T-cell (primary cell): ENCODE measurements at regions not wholly inside any gene's neighbourhood (a gene's known extent, or its start where the extent isn't known, plus 50 kb on each side); places are given as distances from the start of the nearest gene placed in this dataset.

Experiments used
- ATAC-seq, 4 experiments: fragments of 200-7000 bp in 3 of 4; fragments of 150-1000 bp in 1 of 4; cut with Tn5 transposase; replicated peaks in 1 of 4; 1 replicate in 3 of 4; 2 replicates in 1 of 4; pipeline ENCODE4 v1.10.0; 2021; ENCODE audit warnings: moderate library complexity in 3 of 4, mild to moderate bottlenecking in 2 of 4, moderate number of reproducible peaks in 1 of 4
- CTCF ChIA-PET, 2 donors: fragments of 300-600 bp; sonication (Branson Sonifier 250); formaldehyde crosslinking; loops; one replicate each; lab custom pipeline; 2022; ENCODE audit warnings: antibody characterized with exemption in 2 of 2; lab: Charles Lee
- POLR2A ChIA-PET, 2 donors: fragments of 300-600 bp; sonication (Branson Sonifier 250); formaldehyde crosslinking; loops; one replicate each; lab custom pipeline; 2022; ENCODE audit warnings: antibody characterized with exemption in 2 of 2; lab: Charles Lee
- DNase-seq, 35 experiments: peaks; one replicate each; pipeline versions ENCODE4 v3.0.0 to v3.0.0-alpha.2; 2013 to 2023
- H3K27ac ChIP-seq: one replicate; pipeline ENCODE4 v1.5.1; 2013; ENCODE audit warnings: low read length
- H3K27me3 ChIP-seq, 2 experiments: replicated peaks in 1 of 2; 1 replicate in 1 of 2; 2 replicates in 1 of 2; pipeline versions ENCODE4 v1.6.1 to v1.7.0; 2013; ENCODE audit warnings: low read length in 1 of 2, mixed read lengths in 1 of 2; ENCODE audit not compliant: control insufficient read depth in 2 of 2, insufficient read depth in 2 of 2; ENCODE audit errors: extremely low read depth in 1 of 2
- H3K36me3 ChIP-seq, 2 donors: 1 replicate in 1 of 2; 2 replicates in 1 of 2; pipeline versions ENCODE4 v1.6.1 to v1.7.0; 2013; ENCODE audit warnings: low read length in 1 of 2; ENCODE audit not compliant: control insufficient read depth in 2 of 2, insufficient read depth in 1 of 2; ENCODE audit errors: extremely low read depth in 1 of 2
- H3K4me1 ChIP-seq, 2 experiments: 1 replicate in 1 of 2; 2 replicates in 1 of 2; pipeline versions ENCODE4 v1.6.1 to v1.7.0; 2013; ENCODE audit warnings: low read length in 2 of 2, mixed read lengths in 1 of 2; ENCODE audit not compliant: insufficient read depth in 2 of 2, control insufficient read depth in 1 of 2; ENCODE audit errors: extremely low read depth in 1 of 2
- H3K4me3 ChIP-seq, 2 donors: 1 replicate in 1 of 2; 2 replicates in 1 of 2; pipeline versions ENCODE4 v1.5.1 to v1.7.0; 2013; ENCODE audit warnings: mild to moderate bottlenecking in 2 of 2, low read length in 1 of 2, moderate library complexity in 1 of 2; ENCODE audit not compliant: control insufficient read depth in 1 of 2; ENCODE audit errors: extremely low read depth in 1 of 2
- H3K9me3 ChIP-seq: 2 replicates; pipeline ENCODE4 v1.7.0; 2013
- H3K27ac Mint-ChIP-seq, 2 donors: one replicate each; pipeline ENCODE4 v1.8.0; 2020 to 2021; ENCODE audit warnings: mild to moderate bottlenecking in 2 of 2, mixed read lengths in 2 of 2
- H3K27me3 Mint-ChIP-seq, 2 donors: one replicate each; pipeline ENCODE4 v1.8.0; 2021 to 2022; ENCODE audit warnings: mixed read lengths in 2 of 2
- H3K36me3 Mint-ChIP-seq: one replicate; pipeline ENCODE4 v1.8.0; 2021; ENCODE audit warnings: mixed read lengths
- H3K4me1 Mint-ChIP-seq, 3 donors: one replicate each; pipeline ENCODE4 v1.8.0; 2020 to 2022; ENCODE audit warnings: mixed read lengths in 3 of 3, mild to moderate bottlenecking in 1 of 3
- H3K4me3 Mint-ChIP-seq, 3 donors: one replicate each; pipeline ENCODE4 v1.8.0; 2020 to 2022; ENCODE audit warnings: mild to moderate bottlenecking in 3 of 3, mixed read lengths in 3 of 3, moderate library complexity in 3 of 3
- H3K9me3 Mint-ChIP-seq, 3 donors: one replicate each; pipeline ENCODE4 v1.8.0; 2020 to 2022; ENCODE audit warnings: mixed read lengths in 3 of 3
- WGBS: methylation state at CpG from one replicate; pipeline ENCODE4 v1.1.5; 2013; ENCODE audit warnings: missing lambda C conversion rate; ENCODE audit not compliant: insufficient coverage; 5-methylcytosine and 5-hydroxymethylcytosine counted together

DNA sequence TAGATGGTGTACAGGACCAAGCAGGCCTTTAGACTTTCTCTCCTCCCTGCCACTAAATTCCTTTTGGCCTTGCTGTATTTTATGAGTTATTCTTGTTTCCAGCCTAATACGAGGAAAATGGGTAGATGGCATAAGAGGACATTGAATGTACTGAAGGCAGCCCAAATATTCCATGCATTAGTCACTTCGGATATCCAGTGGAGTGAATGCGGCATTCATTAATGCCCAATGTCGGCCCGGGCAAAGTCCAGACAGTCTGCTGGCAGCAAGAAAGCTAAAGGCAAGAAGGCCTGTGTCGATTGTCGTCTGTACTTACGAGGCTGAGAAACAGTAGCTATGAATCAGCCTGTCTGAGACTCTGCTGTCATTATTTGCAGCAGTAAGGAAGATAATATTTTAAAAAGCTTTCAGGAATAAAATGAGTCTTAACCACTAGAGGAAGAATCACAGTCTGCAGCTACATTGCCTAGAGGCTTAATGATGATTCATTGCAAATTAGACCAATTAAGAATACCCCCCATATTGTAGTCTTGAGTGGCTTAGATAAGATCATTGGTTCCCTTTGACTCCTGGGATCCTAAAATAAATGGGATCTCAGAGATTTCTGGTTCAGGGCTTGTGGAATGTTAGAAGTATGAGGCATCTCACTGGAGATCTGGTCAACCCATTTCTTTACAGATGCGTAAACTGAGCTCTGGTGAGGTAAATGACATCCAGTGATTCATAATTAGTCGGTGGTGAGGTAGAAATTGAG lies 534.1 kb upstream of the JAG1 start:
- 91% methylated on average over 6 of the region's 10 CpGs for WGBS
- Histone ChIP-seq H3K27ac (no peak overlapping the region), H3K9me3 (no peaks in the 10 kb centered on the region), H3K27me3 (no peaks in the 10 kb centered on the region), H3K4me1 (no peaks in the 10 kb centered on the region), H3K4me3 (no peak overlapping the region), H3K36me3 (no peaks in the 10 kb centered on the region)
- no peak for ATAC-seq
- DNase-seq = no peak
- Mint-ChIP-seq H3K36me3 (no peaks in the 10 kb centered on the region), H3K9me3 (no peaks in the 10 kb centered on the region), H3K4me3 (no peak overlapping the region), H3K27me3 (peaks cover 0 to 6% of the 10 kb centered on the region in 2 donors), H3K4me1 (peaks cover 0 to 3% (median 0%) of the 10 kb centered on the region in 3 donors), H3K27ac (no peak overlapping the region)
- ChIA-PET CTCF (no interaction called here), POLR2A (no interaction called here)

DNA sequence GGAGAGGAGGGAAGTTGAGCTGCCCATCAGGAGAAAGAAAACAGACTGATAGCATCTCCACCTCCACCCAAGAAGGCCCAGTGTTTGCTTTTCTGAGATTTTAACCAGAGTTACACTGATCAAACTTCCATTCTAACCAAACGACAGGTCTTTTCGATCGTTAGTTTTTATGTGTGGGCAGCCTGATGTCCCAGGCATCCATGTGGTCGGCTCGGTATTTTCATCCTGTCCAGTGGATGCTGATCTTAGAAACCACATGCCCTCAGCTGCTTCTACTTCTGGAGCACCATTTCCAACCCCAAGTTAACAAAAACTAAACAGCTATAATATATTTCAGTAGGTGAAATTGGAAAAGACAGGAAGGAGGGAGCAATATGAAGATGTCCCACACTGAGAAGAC lies 536.8 kb upstream of the JAG1 start:
- H3K27ac Mint-ChIP-seq = no peak overlapping the region
- Histone ChIP-seq H3K27ac (no peak overlapping the region), H3K4me3 (no peak overlapping the region), H3K27me3 (no peaks in the 10 kb centered on the region), H3K4me1 (no peaks in the 10 kb centered on the region), H3K9me3 (no peaks in the 10 kb centered on the region), H3K36me3 (no peaks in the 10 kb centered on the region)
- ChIA-PET POLR2A (no interaction called here), CTCF (no interaction called here)
- no peak overlapping the region for H3K4me3 Mint-ChIP-seq
- H3K27me3 Mint-ChIP-seq = peaks cover 0 to 6% of the 10 kb centered on the region in 2 donors
- 89% methylated on average over 3 of the region's 5 CpGs for WGBS
- ATAC-seq (no peak), DNase-seq (no peak)
- H3K9me3 Mint-ChIP-seq = no peaks in the 10 kb centered on the region
- H3K36me3 Mint-ChIP-seq = no peaks in the 10 kb centered on the region
- H3K4me1 Mint-ChIP-seq = no peaks in the 10 kb centered on the region

DNA sequence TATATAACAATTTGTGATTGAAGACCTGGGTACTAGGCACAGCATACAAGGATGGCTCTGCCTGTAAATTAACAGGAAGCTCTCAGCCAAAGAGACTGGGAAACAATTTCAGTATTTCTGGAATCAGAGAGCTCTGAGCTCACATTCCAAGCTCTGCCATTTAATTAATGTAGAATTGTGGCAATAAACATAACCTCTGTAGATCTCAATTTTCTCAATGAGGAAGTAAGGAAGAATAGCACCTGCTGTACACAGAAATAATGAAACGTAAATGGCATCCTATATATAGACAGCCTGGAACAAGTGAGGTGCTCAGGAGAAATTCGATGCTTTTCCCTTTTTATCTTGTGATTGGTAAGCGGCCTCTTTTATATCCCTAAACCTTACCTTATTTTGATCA lies 538.5 kb upstream of the JAG1 start:
- ATAC-seq (no peak), DNase-seq (no peak)
- no peak overlapping the region for H3K4me3 Mint-ChIP-seq
- no peaks in the 10 kb centered on the region for H3K9me3 Mint-ChIP-seq
- peaks cover 0 to 6% of the 10 kb centered on the region in 2 donors for H3K27me3 Mint-ChIP-seq
- H3K4me1 ChIP-seq = no peaks in the 10 kb centered on the region
- H3K9me3 ChIP-seq = no peaks in the 10 kb centered on the region
- no peaks in the 10 kb centered on the region for H3K36me3 ChIP-seq
- H3K27ac ChIP-seq = no peak overlapping the region
- no peaks in the 10 kb centered on the region for H3K36me3 Mint-ChIP-seq
- H3K4me3 ChIP-seq = no peak overlapping the region
- no CpG with 5 or more reads among the region's 3 CpGs for WGBS
- ChIA-PET CTCF (interaction anchor here in 1 of 2 donors (0.7 kb wide), 1 partner anchor 12 kb away, joined by 3 read pairs; no protein-coding TSS in a partner anchor), POLR2A (no interaction called here)
- no peaks in the 10 kb centered on the region for H3K4me1 Mint-ChIP-seq
- no peak overlapping the region for H3K27ac Mint-ChIP-seq
- no peaks in the 10 kb centered on the region for H3K27me3 ChIP-seq

DNA sequence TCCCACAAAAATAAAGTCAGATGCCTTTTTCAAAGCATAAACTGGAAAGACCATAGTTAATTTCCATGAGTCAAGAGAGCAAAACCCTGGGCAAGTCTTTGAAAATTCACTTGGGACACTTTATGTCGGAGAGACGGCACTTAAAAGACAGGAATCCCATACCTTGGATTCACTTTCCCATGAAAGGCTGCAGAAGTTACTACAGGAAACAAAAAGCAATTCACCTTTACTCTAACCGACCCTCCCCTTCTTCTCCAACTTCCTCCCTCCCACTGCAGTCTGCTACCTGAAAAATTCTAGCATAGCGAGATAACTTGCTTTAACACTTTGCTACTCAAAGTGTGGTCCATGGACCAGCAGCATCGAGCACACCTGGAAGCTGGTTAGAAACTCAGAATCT lies 539.1 kb upstream of the JAG1 start:
- Histone ChIP-seq H3K9me3 (no peaks in the 10 kb centered on the region), H3K27me3 (no peaks in the 10 kb centered on the region), H3K4me3 (no peak overlapping the region), H3K27ac (no peak overlapping the region), H3K4me1 (no peaks in the 10 kb centered on the region), H3K36me3 (no peaks in the 10 kb centered on the region)
- Mint-ChIP-seq H3K4me3 (no peak overlapping the region), H3K4me1 (no peaks in the 10 kb centered on the region), H3K9me3 (no peaks in the 10 kb centered on the region), H3K27ac (no peak overlapping the region), H3K36me3 (no peaks in the 10 kb centered on the region), H3K27me3 (peaks cover 0 to 6% of the 10 kb centered on the region in 2 donors)
- 60% methylated on average over 3 of the region's 5 CpGs for WGBS
- ChIA-PET CTCF (no interaction called here), POLR2A (no interaction called here)
- no peak for ATAC-seq
- no peak for DNase-seq

DNA sequence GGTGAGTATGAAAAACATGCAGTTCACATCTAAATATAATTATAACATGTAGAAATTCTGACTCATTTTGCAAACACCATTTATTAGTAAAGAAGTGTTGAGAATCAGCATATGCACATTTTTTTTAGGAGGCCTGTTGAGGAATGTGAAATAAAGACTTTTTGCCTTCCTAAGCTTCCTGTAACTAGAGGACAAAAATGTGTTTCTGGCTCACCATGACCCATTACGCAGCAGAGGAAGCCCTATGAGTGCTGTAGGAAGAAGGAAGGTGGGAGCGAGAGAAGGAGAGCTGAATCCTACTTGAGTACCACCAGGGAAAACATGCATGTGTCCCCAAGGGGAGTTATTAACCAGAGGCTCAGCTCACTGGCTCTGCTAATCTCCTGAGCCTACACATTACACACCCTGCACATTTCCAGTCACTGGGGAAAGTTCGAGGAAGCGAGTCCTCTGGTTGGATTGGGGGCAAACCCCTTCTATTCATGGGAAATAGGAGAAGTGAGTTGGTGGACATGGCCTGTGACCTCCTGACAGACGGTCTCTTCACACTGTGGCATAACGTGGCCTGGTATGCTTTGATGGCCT lies 540.5 kb upstream of the JAG1 start:
- H3K4me1 Mint-ChIP-seq = no peaks in the 10 kb centered on the region
- POLR2A ChIA-PET = no interaction called here
- Histone ChIP-seq H3K4me3 (no peak overlapping the region), H3K4me1 (no peaks in the 10 kb centered on the region), H3K9me3 (no peaks in the 10 kb centered on the region), H3K27ac (no peak overlapping the region), H3K27me3 (no peaks in the 10 kb centered on the region), H3K36me3 (no peaks in the 10 kb centered on the region)
- H3K36me3 Mint-ChIP-seq = no peaks in the 10 kb centered on the region
- H3K27me3 Mint-ChIP-seq = peaks cover 0 to 6% of the 10 kb centered on the region in 2 donors
- no peaks in the 10 kb centered on the region for H3K9me3 Mint-ChIP-seq
- 83% methylated on average over 1 of the region's 6 CpGs for WGBS
- CTCF ChIA-PET = no interaction called here
- no peak overlapping the region for H3K27ac Mint-ChIP-seq
- DNase-seq (no peak), ATAC-seq (no peak)
- no peak overlapping the region for H3K4me3 Mint-ChIP-seq

DNA sequence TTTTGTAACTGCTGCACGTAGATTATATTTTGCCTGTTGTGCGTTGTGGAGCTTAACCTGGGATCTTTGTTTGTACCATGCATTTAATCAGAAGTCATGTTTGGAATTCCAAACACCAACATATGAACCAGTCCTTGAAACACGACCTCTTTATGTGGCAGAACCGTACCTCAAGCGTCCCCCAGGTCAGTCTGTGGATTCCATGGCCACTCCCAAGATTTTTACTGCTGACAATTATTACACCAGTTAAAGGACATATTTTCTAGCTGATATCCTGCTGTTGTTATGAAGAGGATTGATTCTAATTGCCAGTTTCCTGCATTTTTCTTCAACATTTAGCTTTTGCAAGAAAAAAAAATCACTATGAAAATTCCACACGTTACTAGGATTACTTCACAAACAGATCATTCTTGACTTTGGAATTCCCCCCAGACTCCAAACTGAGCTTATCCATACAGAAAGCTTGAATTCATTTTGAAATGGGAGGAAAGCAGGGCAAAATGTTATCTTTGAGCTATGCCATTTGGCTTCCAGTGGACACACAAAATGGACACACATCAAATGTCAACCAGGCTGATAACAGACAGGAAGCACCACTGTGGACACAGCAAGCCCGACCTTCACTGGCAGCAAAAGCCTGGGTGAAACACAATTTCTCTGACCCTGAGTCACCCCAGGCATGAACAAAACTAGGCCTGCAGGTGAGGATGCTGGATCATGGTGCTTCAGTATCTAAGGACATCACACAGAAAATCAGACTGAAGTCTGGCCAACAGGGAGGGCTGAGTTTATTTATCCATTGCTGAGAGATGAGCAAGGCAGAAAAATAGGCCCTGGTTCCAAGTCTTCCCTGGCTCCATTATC lies 542.9 kb upstream of the JAG1 start:
- CTCF ChIA-PET = no interaction called here
- Mint-ChIP-seq H3K4me1 (no peaks in the 10 kb centered on the region), H3K27me3 (no peaks in the 10 kb centered on the region), H3K4me3 (no peak overlapping the region), H3K27ac (no peak overlapping the region), H3K36me3 (no peaks in the 10 kb centered on the region), H3K9me3 (peaks cover 0 to 2% (median 0%) of the 10 kb centered on the region in 3 donors)
- Histone ChIP-seq H3K4me1 (no peaks in the 10 kb centered on the region), H3K27ac (no peak overlapping the region), H3K9me3 (no peaks in the 10 kb centered on the region), H3K27me3 (no peaks in the 10 kb centered on the region), H3K4me3 (no peak overlapping the region), H3K36me3 (no peaks in the 10 kb centered on the region)
- WGBS = 78% methylated on average over 3 of the region's 7 CpGs
- DNase-seq (no peak), ATAC-seq (no peak)
- POLR2A ChIA-PET = interaction anchor here in 1 of 2 donors (0.6 kb wide), 1 partner anchor 52 kb away, joined by 5 read pairs; no protein-coding TSS in a partner anchor
